Sigmoid colon (tissue), 6 donors: ENCODE measurements at regions not wholly inside any gene's neighbourhood (a gene's known extent, or its start where the extent isn't known, plus 50 kb on each side); places are given as distances from the start of the nearest gene placed in this dataset.

Experiments used
- DNase-seq: peaks from one replicate; pipeline ENCODE4 v3.0.0-alpha.2; 2019
- H3K27ac ChIP-seq, 4 donors: fragments of 200-600 bp; sonication (generic); one replicate each; pipeline ENCODE4 v1.5.1; 2016 to 2019; ENCODE audit warnings: mild to moderate bottlenecking in 1 of 4
- H3K27me3 ChIP-seq, 3 donors: fragments of 200-600 bp; sonication (generic); one replicate each; pipeline ENCODE4 v1.5.1; 2019; ENCODE audit warnings: mild to moderate bottlenecking in 1 of 3
- H3K36me3 ChIP-seq, 4 donors: fragments of 200-600 bp; sonication (generic); one replicate each; pipeline ENCODE4 v1.5.1; 2016 to 2019
- H3K4me1 ChIP-seq, 4 donors: fragments of 200-600 bp; sonication (generic); one replicate each; pipeline ENCODE4 v1.5.1; 2017 to 2019
- H3K4me3 ChIP-seq, 4 donors: fragments of 200-600 bp; sonication (generic); one replicate each; pipeline ENCODE4 v1.5.1; 2017 to 2019; ENCODE audit warnings: mild to moderate bottlenecking in 2 of 4, moderate library complexity in 1 of 4
- H3K9me3 ChIP-seq, 4 donors: fragments of 200-600 bp in 3 of 4; sonication (generic) in 3 of 4; one replicate each; pipeline versions ENCODE4 v1.5.1 to v1.6.1; 2013 to 2019
- CTCF ChIP-seq, 4 experiments: fragments of 450-650 bp in 3 of 4; fragments of 200-600 bp in 1 of 4; IDR thresholded peaks; one replicate each; pipeline ENCODE4 v1.5.1; 2016 to 2019; ENCODE audit warnings: antibody characterized with exemption in 4 of 4, mild to moderate bottlenecking in 3 of 4, moderate library complexity in 2 of 4
- EP300 ChIP-seq, 4 donors: sonication (generic); formaldehyde crosslinking; IDR thresholded peaks; one replicate each; pipeline ENCODE4 v1.6.1; 2017; ENCODE audit warnings: antibody characterized with exemption in 4 of 4
- POLR2A ChIP-seq, 2 donors: fragments of 450-650 bp; IDR thresholded peaks; one replicate each; pipeline ENCODE4 v1.6.1; 2016; ENCODE audit warnings: antibody characterized with exemption in 2 of 2, mild to moderate bottlenecking in 2 of 2, moderate library complexity in 2 of 2
- POLR2AphosphoS5 ChIP-seq, 4 donors: sonication (generic); formaldehyde crosslinking; IDR thresholded peaks; one replicate each; pipeline ENCODE4 v1.6.1; 2017; ENCODE audit warnings: antibody characterized with exemption in 4 of 4
- WGBS, 2 donors: extraction: QIAGEN DNeasy Blood & Tissue Kit; methylation state at CpG; one replicate each; pipeline ENCODE4 v1.1.7; 2013; 5-methylcytosine and 5-hydroxymethylcytosine counted together
- intact Hi-C: fragments of 100-400 bp; cut with DNase I; formaldehyde crosslinking; loops from one replicate; pipeline ENCODE4 v1.15.1; 2023
- donor health status: healthy with polysubstance abuse.
- donor health status: healthy.

GRCh38 chr3:72579581-72580245 is 268.5 kb downstream of the SHQ1 start:
- Histone ChIP-seq H3K27ac (no peak overlapping the region), H3K4me3 (no peak overlapping the region), H3K27me3 (no peaks in the 10 kb centered on the region), H3K9me3 (no peaks in the 10 kb centered on the region), H3K4me1 (no peaks in the 10 kb centered on the region), H3K36me3 (no peaks in the 10 kb centered on the region)
- no peak for DNase-seq
- 91 to 92% methylated on average over 11 of the region's 11 CpGs for WGBS, 2 donors
- TF ChIP-seq CTCF (IDR thresholded peaks at IDR 0.05) = no peak
- TF ChIP-seq POLR2A (IDR thresholded peaks at IDR 0.05) = no peak
- TF ChIP-seq EP300 (IDR thresholded peaks at IDR 0.05) = no peak
- TF ChIP-seq POLR2AphosphoS5 (IDR thresholded peaks at IDR 0.05) = no peak
- intact Hi-C loops = no loop called here

- Histone ChIP-seq H3K27ac (no peak overlapping the region), H3K9me3 (no peaks in the 10 kb centered on the region), H3K4me1 (no peaks in the 10 kb centered on the region), H3K36me3 (no peaks in the 10 kb centered on the region), H3K27me3 (no peaks in the 10 kb centered on the region), H3K4me3 (no peak overlapping the region)
- WGBS, 2 donors = 85 to 87% methylated on average over 3 of the region's 3 CpGs
- intact Hi-C loops = no loop called here
- TF ChIP-seq POLR2AphosphoS5 (IDR thresholded peaks at IDR 0.05) (no peak), POLR2A (IDR thresholded peaks at IDR 0.05) (no peak), CTCF (IDR thresholded peaks at IDR 0.05) (no peak), EP300 (IDR thresholded peaks at IDR 0.05) (no peak)
- DNase-seq = no peak
These were observed 269.1 kb downstream of the SHQ1 start for GRCh38 chr3:72579191-72579580.

- Histone ChIP-seq H3K27ac (no peak overlapping the region), H3K27me3 (no peaks in the 10 kb centered on the region), H3K36me3 (no peaks in the 10 kb centered on the region), H3K4me1 (no peaks in the 10 kb centered on the region), H3K4me3 (no peak overlapping the region), H3K9me3 (no peaks in the 10 kb centered on the region)
- intact Hi-C loops = no loop called here
- TF ChIP-seq EP300 (IDR thresholded peaks at IDR 0.05) = no peak
- no peak for TF ChIP-seq CTCF (IDR thresholded peaks at IDR 0.05)
- TF ChIP-seq POLR2A (IDR thresholded peaks at IDR 0.05) = no peak
- TF ChIP-seq POLR2AphosphoS5 (IDR thresholded peaks at IDR 0.05) = no peak
- WGBS, 2 donors = 94 to 96% methylated on average over 6 of the region's 6 CpGs
- DNase-seq = no peak
These were observed 271.1 kb downstream of the SHQ1 start for GRCh38 chr3:72577190-72577589.

- Histone ChIP-seq H3K4me1 (no peaks in the 10 kb centered on the region), H3K27ac (no peak overlapping the region), H3K36me3 (no peaks in the 10 kb centered on the region), H3K4me3 (no peak overlapping the region), H3K9me3 (no peaks in the 10 kb centered on the region), H3K27me3 (no peaks in the 10 kb centered on the region)
- no peak for DNase-seq
- intact Hi-C loops = no loop called here
- 75 to 92% methylated on average over 5 of the region's 5 CpGs for WGBS, 2 donors
- no peak for TF ChIP-seq EP300 (IDR thresholded peaks at IDR 0.05)
- no peak for TF ChIP-seq CTCF (IDR thresholded peaks at IDR 0.05)
- TF ChIP-seq POLR2AphosphoS5 (IDR thresholded peaks at IDR 0.05) = no peak
- TF ChIP-seq POLR2A (IDR thresholded peaks at IDR 0.05) = no peak
These were observed 271.7 kb downstream of the SHQ1 start for GRCh38 chr3:72576563-72576962.

- no peak overlapping the region for H3K4me3 ChIP-seq
- intact Hi-C loops = no loop called here
- no peak for TF ChIP-seq POLR2AphosphoS5 (IDR thresholded peaks at IDR 0.05)
- no peak for TF ChIP-seq EP300 (IDR thresholded peaks at IDR 0.05)
- no peak for TF ChIP-seq POLR2A (IDR thresholded peaks at IDR 0.05)
- TF ChIP-seq CTCF (IDR thresholded peaks at IDR 0.05) = no peak
- no peak for DNase-seq
- WGBS, 2 donors = 94 to 97% methylated on average over 1 of the region's 1 CpG
- H3K27ac ChIP-seq = no peak overlapping the region
- no peaks in the 10 kb centered on the region for H3K4me1 ChIP-seq
- no peaks in the 10 kb centered on the region for H3K36me3 ChIP-seq
- no peaks in the 10 kb centered on the region for H3K9me3 ChIP-seq
- no peaks in the 10 kb centered on the region for H3K27me3 ChIP-seq
These were observed 274.1 kb downstream of the SHQ1 start for GRCh38 chr3:72574144-72574543.
